Mesendoderm (in vitro differentiated cells): ENCODE measurements at regions not wholly inside any gene's neighbourhood (a gene's known extent, or its start where the extent isn't known, plus 50 kb on each side); places are given as distances from the start of the nearest gene placed in this dataset.

Experiments
- DNase-seq: peaks from one replicate; pipeline ENCODE4 v3.0.0; 2013
- H2AK5ac ChIP-seq: 2 replicates; pipeline ENCODE4 v1.6.1; 2013; ENCODE audit warnings: low read length, inconsistent platforms
- H2BK120ac ChIP-seq: 2 replicates; pipeline ENCODE4 v1.6.1; 2013; ENCODE audit warnings: low read depth, mild to moderate bottlenecking, low read length, moderate library complexity, mixed read lengths
- H2BK15ac ChIP-seq: replicated peaks from 2 replicates; pipeline ENCODE4 v1.6.1; 2013; ENCODE audit warnings: low read depth, mild to moderate bottlenecking, moderate library complexity
- H2BK5ac ChIP-seq: 2 replicates; pipeline ENCODE4 v1.6.1; 2013; ENCODE audit warnings: low read length, inconsistent platforms
- H3K18ac ChIP-seq: 2 replicates; pipeline ENCODE4 v1.6.1; 2013; ENCODE audit warnings: mild to moderate bottlenecking, low read length, mixed read lengths
- H3K23ac ChIP-seq: one replicate; pipeline ENCODE4 v1.6.1; 2013; ENCODE audit warnings: low read length
- H3K27ac ChIP-seq: 2 replicates; pipeline ENCODE4 v1.5.1; 2013; ENCODE audit warnings: low read depth, mild to moderate bottlenecking, inconsistent platforms, low read length, moderate library complexity
- H3K27me3 ChIP-seq: 2 replicates; pipeline ENCODE4 v1.6.1; 2013; ENCODE audit warnings: low read length, control low read depth, mild to moderate bottlenecking, inconsistent platforms; ENCODE audit not compliant: insufficient read depth, poor library complexity
- H3K36me3 ChIP-seq: 2 replicates; pipeline ENCODE4 v1.6.1; 2013; ENCODE audit warnings: low read length, inconsistent platforms; ENCODE audit not compliant: control insufficient read depth, insufficient read depth
- H3K4ac ChIP-seq: one replicate; pipeline ENCODE4 v1.6.1; 2013; ENCODE audit warnings: low read depth, mild to moderate bottlenecking, low read length, moderate library complexity
- H3K4me1 ChIP-seq: 2 replicates; pipeline ENCODE4 v1.6.1; 2013; ENCODE audit warnings: low read depth, low read length, inconsistent platforms; ENCODE audit not compliant: control insufficient read depth
- H3K4me2 ChIP-seq: 2 replicates; pipeline ENCODE4 v1.6.1; 2013; ENCODE audit warnings: low read length
- H3K4me3 ChIP-seq: 2 replicates; pipeline ENCODE4 v1.5.1; 2013; ENCODE audit warnings: mild to moderate bottlenecking, low read length
- H3K56ac ChIP-seq: one replicate; pipeline ENCODE4 v1.6.1; 2013; ENCODE audit warnings: low read length
- H3K79me1 ChIP-seq: 2 replicates; pipeline ENCODE4 v1.6.1; 2013; ENCODE audit warnings: low read length, inconsistent platforms
- H3K79me2 ChIP-seq: 2 replicates; pipeline ENCODE4 v1.6.1; 2013; ENCODE audit warnings: mild to moderate bottlenecking, low read length; ENCODE audit not compliant: control insufficient read depth, insufficient read depth
- H3K9ac ChIP-seq: 2 replicates; pipeline ENCODE4 v1.6.1; 2013; ENCODE audit warnings: low read length, inconsistent platforms
- H4K5ac ChIP-seq: one replicate; pipeline ENCODE4 v1.6.1; 2013; ENCODE audit warnings: low read length
- H4K8ac ChIP-seq: one replicate; pipeline ENCODE4 v1.6.1; 2013; ENCODE audit warnings: low read depth, mild to moderate bottlenecking, control low read depth, low read length, moderate library complexity
- WGBS: extraction: QIAGEN DNeasy Blood & Tissue Kit; methylation state at CpG from one replicate; pipeline ENCODE4 v1.1.7; 2013; ENCODE audit warnings: low lambda C conversion rate, missing lambda C conversion rate; ENCODE audit not compliant: insufficient coverage; ENCODE audit errors: extremely low coverage; 5-methylcytosine and 5-hydroxymethylcytosine counted together

DNA sequence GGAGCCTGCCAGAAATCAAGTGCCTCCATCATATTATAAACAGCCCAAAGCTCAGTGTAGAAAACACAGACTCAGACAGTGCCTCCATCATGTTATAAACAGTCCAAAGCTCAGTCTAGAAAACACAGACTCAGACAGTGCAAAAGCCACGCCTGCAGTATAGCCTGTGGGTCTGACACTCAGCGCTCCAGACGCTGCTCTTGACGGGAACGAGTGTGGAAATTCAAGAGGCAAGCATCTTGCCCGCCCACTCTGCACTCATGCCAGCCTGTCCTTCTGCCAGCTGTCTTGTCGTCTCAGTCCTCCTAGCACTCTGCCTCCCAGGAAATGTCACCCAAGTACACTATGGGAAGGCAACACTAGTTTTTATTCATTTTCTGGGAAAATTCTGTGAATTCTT is 274.2 kb upstream of the CDH4 start:
- Histone ChIP-seq H3K36me3 (no peaks in the 10 kb centered on the region), H3K79me1 (no peaks in the 10 kb centered on the region), H2BK120ac (no peak overlapping the region), H4K8ac (no peak overlapping the region), H3K79me2 (no peaks in the 10 kb centered on the region), H4K5ac (no peak overlapping the region), H3K27me3 (no peaks in the 10 kb centered on the region), H2BK15ac (no peak overlapping the region), H3K23ac (no peak overlapping the region), H3K27ac (no peak overlapping the region), H2AK5ac (no peak overlapping the region), H3K4me2 (no peak overlapping the region), H2BK5ac (no peak overlapping the region), H3K18ac (no peak overlapping the region), H3K4me3 (no peak overlapping the region), H3K56ac (no peak overlapping the region), H3K4ac (no peak overlapping the region), H3K9ac (no peak overlapping the region), H3K4me1 (no peaks in the 10 kb centered on the region)
- no CpG with 5 or more reads among the region's 7 CpGs for WGBS
- DNase-seq = no peak

DNA sequence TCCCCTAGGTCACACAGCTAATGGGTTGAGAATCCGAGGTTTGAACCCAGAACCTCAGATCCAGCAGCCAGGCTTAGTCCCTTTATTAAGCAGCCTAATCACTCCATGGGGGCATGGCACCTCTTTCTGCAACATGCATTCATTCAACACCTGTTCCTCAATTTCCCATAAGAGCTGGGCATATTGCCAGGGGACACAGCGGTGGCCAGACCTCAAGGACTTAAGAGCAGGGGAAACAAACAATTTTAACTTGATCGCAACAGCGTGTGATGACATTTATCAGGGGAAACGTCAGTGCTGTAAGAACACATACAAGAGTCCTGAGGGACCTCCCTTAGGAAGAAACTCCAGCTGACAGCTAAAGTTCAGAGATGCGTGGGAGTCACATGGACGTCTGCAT is 267.4 kb upstream of the CDH4 start:
- H3K79me2 ChIP-seq = no peaks in the 10 kb centered on the region
- H3K27me3 ChIP-seq = no peaks in the 10 kb centered on the region
- H3K4me3 ChIP-seq = no peak overlapping the region
- WGBS = no CpG with 5 or more reads among the region's 7 CpGs
- no peak overlapping the region for H2AK5ac ChIP-seq
- H3K36me3 ChIP-seq = no peaks in the 10 kb centered on the region
- no peak overlapping the region for H2BK5ac ChIP-seq
- no peak overlapping the region for H3K56ac ChIP-seq
- H3K4me1 ChIP-seq = no peaks in the 10 kb centered on the region
- no peak overlapping the region for H3K9ac ChIP-seq
- no peak overlapping the region for H3K4me2 ChIP-seq
- H3K79me1 ChIP-seq = no peaks in the 10 kb centered on the region
- no peak for DNase-seq
- no peak overlapping the region for H3K27ac ChIP-seq
- H3K4ac ChIP-seq = no peak overlapping the region
- no peak overlapping the region for H3K23ac ChIP-seq
- H2BK15ac ChIP-seq = no peak overlapping the region
- H3K18ac ChIP-seq = no peak overlapping the region
- H4K8ac ChIP-seq = peak overlapping the region; percentile 15
- no peak overlapping the region for H2BK120ac ChIP-seq
- H4K5ac ChIP-seq = no peak overlapping the region

DNA sequence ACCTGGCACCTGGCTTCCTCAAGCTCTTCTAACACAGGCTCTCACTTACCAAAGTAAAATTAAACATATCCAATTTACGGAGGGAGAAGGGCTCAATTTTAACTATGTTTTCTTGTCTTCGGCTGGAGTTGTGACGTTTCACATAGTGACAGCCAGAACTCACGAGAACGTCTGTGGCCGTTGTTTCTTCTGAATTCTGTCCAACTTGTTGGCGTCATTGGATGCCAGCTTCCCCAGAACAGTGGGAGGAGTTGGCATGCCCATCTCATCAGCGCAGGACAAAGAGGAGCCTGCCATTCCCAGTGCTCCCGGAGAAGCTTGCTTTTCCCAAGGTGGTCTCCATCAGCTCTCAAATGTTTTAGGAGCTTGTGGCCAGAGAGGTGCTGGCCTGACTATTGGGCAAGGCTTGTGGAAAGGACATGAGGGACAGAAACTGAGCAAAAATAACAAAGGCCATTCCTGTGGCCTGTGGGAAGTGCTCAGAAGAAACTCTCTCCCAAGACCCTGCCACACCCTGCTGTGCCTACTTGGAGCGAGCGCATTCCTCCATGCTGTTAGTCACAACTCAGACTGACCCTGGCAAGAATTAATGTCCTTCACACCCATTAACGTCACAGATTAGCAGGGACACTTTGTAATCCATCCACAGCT is 265.4 kb upstream of the CDH4 start:
- H3K4me3 ChIP-seq = no peak overlapping the region
- H3K36me3 ChIP-seq = no peaks in the 10 kb centered on the region
- H2BK120ac ChIP-seq = no peak overlapping the region
- no peak overlapping the region for H2BK15ac ChIP-seq
- H3K27ac ChIP-seq = no peak overlapping the region
- no peak overlapping the region for H3K4me2 ChIP-seq
- H3K79me2 ChIP-seq = no peaks in the 10 kb centered on the region
- no peak overlapping the region for H3K23ac ChIP-seq
- no peak overlapping the region for H3K18ac ChIP-seq
- no peak overlapping the region for H3K9ac ChIP-seq
- no peak overlapping the region for H2AK5ac ChIP-seq
- no peak overlapping the region for H3K4ac ChIP-seq
- no peak overlapping the region for H4K8ac ChIP-seq
- H3K56ac ChIP-seq = no peak overlapping the region
- H3K4me1 ChIP-seq = no peaks in the 10 kb centered on the region
- no CpG with 5 or more reads among the region's 12 CpGs for WGBS
- no peak overlapping the region for H2BK5ac ChIP-seq
- no peaks in the 10 kb centered on the region for H3K79me1 ChIP-seq
- DNase-seq = no peak
- H4K5ac ChIP-seq = no peak overlapping the region
- no peaks in the 10 kb centered on the region for H3K27me3 ChIP-seq

DNA sequence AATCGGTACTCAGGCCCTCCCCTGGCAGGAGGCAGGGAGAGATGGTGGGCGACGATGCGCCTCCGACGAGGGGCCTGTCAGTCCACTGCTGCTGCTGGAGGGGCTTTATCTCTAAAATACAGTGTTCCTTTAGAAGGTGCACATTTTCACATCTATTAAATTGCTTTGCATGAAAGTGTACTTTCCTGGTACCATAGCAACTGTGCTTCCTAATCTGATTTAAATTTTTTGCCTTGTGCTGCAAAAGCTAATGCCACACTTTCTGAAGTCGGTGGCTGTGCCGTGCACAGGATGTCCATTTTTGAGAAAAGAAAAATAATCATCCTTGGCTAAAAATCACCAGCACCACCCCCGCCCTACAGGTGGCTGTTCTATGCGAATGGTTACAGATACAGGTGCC is 262.0 kb upstream of the CDH4 start:
- no peaks in the 10 kb centered on the region for H3K4me1 ChIP-seq
- H2BK5ac ChIP-seq = no peak overlapping the region
- H2BK120ac ChIP-seq = no peak overlapping the region
- H4K8ac ChIP-seq = no peak overlapping the region
- H3K79me1 ChIP-seq = no peaks in the 10 kb centered on the region
- H4K5ac ChIP-seq = no peak overlapping the region
- H3K56ac ChIP-seq = no peak overlapping the region
- no peak overlapping the region for H3K23ac ChIP-seq
- no peak overlapping the region for H3K4ac ChIP-seq
- H3K27ac ChIP-seq = no peak overlapping the region
- WGBS = no CpG with 5 or more reads among the region's 10 CpGs
- H3K18ac ChIP-seq = no peak overlapping the region
- no peaks in the 10 kb centered on the region for H3K36me3 ChIP-seq
- H3K79me2 ChIP-seq = no peaks in the 10 kb centered on the region
- no peak overlapping the region for H2BK15ac ChIP-seq
- H3K4me2 ChIP-seq = no peak overlapping the region
- H3K9ac ChIP-seq = no peak overlapping the region
- no peak overlapping the region for H3K4me3 ChIP-seq
- DNase-seq = no peak
- H2AK5ac ChIP-seq = no peak overlapping the region
- no peaks in the 10 kb centered on the region for H3K27me3 ChIP-seq

DNA sequence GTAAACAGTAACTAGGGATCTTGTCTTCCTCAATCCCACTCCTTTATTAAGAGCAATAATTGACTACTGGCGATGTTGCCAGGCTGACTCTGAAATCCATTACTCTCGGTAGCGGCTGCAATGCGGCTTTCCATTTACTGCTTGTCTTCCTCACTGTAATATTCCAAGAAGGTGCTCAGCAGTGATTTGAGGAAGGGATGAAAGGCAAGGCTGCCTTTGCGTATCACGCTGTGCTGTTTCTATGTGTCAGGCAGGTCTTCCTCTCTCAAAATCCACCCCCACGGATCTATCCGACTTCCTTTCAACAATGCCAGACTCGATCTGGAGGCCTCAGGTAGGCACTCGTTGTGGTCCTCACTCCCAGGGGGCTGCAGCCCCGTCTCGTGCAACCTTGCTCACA is 261.4 kb upstream of the CDH4 start:
- no peak overlapping the region for H3K4me3 ChIP-seq
- no peak overlapping the region for H3K23ac ChIP-seq
- H3K27ac ChIP-seq = no peak overlapping the region
- H2BK5ac ChIP-seq = no peak overlapping the region
- H3K9ac ChIP-seq = no peak overlapping the region
- no peaks in the 10 kb centered on the region for H3K79me2 ChIP-seq
- no peaks in the 10 kb centered on the region for H3K27me3 ChIP-seq
- no peak overlapping the region for H3K18ac ChIP-seq
- H4K8ac ChIP-seq = no peak overlapping the region
- no peak for DNase-seq
- no peak overlapping the region for H2AK5ac ChIP-seq
- H3K79me1 ChIP-seq = no peaks in the 10 kb centered on the region
- no peak overlapping the region for H3K4me2 ChIP-seq
- H3K4me1 ChIP-seq = no peaks in the 10 kb centered on the region
- H3K36me3 ChIP-seq = no peaks in the 10 kb centered on the region
- H4K5ac ChIP-seq = no peak overlapping the region
- no peak overlapping the region for H2BK120ac ChIP-seq
- no CpG with 5 or more reads among the region's 12 CpGs for WGBS
- H3K56ac ChIP-seq = no peak overlapping the region
- H2BK15ac ChIP-seq = no peak overlapping the region
- no peak overlapping the region for H3K4ac ChIP-seq

DNA sequence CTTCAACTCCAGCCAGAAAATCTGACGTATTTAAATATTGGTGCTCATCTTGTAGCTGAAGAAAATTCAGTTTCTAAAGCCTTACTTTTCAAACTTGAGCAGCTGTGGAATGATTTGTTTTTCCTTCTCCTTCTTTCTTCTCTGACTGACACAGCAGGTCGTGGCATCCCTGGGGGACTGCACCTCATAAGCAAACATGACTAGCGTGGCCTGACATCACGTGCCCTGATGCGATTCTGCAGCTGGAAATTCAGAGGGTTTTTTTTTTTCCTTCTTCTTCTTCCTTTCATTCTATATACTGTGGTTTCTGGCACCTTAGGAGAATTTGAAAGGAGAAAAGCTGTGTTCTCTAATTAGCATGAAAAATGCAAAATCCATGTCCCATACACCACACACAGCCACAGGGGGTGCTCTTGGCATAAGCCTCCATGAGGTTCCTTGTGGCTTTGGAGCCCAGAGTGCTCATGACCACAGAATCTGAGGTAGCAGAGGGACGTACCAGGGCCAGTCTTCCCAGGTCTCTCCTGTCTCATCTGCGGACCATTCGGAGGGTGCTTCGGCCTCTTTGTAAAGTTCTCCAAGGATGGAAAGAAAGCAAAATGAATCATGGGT is 258.5 kb upstream of the CDH4 start:
- Histone ChIP-seq H3K4me3 (no peak overlapping the region), H2BK120ac (no peak overlapping the region), H2BK5ac (no peak overlapping the region), H3K23ac (no peak overlapping the region), H3K56ac (no peak overlapping the region), H4K5ac (no peak overlapping the region), H3K9ac (no peak overlapping the region), H3K79me2 (no peaks in the 10 kb centered on the region), H2AK5ac (no peak overlapping the region), H3K36me3 (no peaks in the 10 kb centered on the region), H3K4me1 (no peaks in the 10 kb centered on the region), H3K79me1 (no peaks in the 10 kb centered on the region), H3K4me2 (no peak overlapping the region), H2BK15ac (no peak overlapping the region), H3K18ac (no peak overlapping the region), H3K27me3 (no peaks in the 10 kb centered on the region), H4K8ac (no peak overlapping the region), H3K27ac (no peak overlapping the region), H3K4ac (no peak overlapping the region)
- DNase-seq = peak; percentile 49
- whole genome bisulfite sequencing = no CpG with 5 or more reads among the region's 9 CpGs
